Activated CD4-positive, alpha-beta T cell treated with anti-CD3 and anti-CD28 coated beads for 24 hours (primary cell): ENCODE measurements at regions not wholly inside any gene's neighbourhood (a gene's known extent, or its start where the extent isn't known, plus 50 kb on each side); places are given as distances from the start of the nearest gene placed in this dataset.

Source experiments
- DNase-seq, 2 donors: peaks; one replicate each; pipeline ENCODE4 v3.0.0-alpha.2; 2020; ENCODE audit warnings: low read depth in 2 of 2

DNA sequence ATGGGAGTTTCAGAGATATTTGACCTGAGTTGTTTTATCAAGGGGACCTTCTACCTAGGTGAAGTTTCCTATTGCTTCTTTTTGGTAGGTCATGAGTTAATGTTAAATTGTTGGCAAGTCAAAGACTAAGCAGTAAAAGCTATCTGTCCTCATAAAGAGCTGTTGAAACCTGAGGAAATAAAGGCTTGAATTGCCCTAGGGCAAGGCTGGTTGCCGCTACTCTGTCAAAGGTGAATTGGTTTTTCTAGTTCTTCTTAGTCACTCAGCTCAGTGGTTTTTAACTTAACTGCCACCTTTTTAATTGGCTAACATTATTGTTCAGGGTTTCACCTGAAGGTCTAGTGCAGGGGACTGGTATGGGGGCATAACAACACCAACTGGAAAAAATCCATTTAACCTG is 441.6 kb upstream of the FBXO33 start:
- no peak for DNase-seq

DNA sequence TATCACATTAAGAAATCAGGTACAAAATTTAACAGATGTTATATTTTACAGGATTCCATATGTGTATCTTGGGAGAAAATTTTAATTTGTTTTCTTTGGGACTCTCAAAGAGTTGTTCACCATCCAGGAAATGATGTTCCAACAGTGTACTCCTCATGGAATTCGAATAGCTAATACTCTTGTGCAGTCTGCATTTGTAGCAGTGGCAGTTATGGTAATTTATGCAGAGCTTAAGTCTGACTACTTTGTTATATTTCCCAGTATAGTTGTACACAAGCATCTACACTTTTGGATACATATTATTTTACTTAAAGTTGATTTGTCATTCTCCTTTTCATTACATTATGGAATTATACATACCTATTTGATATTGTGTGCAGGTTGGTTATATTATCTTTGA is 436.7 kb upstream of the FBXO33 start:
- no peak for DNase-seq

DNA sequence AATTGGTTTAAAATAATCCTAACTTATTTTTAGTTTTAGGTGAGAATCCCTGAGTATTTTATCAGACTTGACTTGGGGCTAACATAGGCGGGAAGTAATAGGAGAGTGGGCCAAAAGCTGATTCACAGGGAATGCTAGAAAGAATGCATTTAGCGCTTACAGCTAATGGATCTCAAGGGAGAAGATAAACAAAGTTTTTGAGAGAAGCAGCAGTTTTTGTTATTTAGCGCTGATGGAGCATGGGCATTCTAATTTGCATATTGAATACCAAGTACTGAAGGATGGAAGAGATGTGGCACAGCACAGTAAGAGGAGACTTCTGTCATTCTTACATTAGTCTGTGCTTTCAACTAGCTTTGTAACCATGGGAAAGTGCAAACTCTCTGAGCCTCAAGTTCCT is 436.0 kb upstream of the FBXO33 start:
- no peak for DNase-seq

DNA sequence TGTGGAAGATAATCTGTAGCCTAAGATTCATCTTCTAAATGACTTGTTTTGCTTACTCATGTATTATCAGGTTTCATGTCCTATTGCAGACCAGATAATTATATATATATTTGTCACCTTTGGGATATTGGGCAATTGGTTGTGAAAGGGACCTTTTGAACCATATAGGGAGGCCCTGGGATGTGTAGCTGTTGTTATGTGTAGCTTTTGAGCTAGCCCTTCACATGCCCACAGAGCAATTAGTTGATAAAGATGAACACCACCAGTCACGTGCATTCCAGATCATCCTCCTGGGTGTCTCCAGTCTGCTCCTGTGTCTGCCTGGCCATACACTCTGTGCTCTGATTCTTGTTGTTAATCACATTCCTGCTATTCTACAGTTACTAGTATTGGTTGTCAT is 431.2 kb upstream of the FBXO33 start:
- no peak for DNase-seq

DNA sequence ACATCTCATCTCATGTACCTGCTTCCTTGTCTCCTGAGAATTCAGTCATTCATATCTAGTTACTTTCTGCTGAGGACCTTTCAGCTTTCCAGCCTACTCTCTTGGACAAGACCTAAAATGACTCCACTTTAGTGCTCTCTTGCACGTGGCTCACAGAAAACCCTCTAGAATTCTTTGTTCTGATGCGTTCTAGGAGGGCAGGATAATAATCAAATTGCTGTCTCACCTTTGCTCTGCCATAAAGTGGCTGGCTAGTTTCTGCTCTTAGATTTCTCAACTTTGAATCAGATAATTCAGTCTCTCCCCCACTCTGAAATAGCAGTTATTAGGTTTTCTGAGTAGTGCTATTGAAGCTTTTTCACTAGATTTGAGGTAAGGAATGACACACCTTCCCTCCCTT is 429.5 kb upstream of the FBXO33 start:
- no peak for DNase-seq

DNA sequence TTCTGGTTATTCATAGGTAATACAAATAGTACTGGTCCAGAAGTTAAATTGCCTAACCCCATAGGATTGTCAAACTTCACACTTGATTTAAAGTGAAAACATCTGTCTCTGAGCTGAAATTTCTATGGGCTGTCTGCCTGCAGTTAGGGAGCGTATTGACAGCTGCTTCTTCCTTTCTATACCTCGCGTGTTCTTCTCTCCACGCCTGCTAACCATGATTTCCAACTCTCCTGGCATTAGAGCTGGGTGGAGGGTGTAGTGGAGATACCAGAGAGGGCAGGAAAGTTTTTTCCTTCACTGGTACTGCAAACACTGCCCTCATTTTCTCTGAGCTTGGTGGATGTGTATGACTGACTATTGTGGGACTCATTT is 429.0 kb upstream of the FBXO33 start:
- DNase-seq = no peak

DNA sequence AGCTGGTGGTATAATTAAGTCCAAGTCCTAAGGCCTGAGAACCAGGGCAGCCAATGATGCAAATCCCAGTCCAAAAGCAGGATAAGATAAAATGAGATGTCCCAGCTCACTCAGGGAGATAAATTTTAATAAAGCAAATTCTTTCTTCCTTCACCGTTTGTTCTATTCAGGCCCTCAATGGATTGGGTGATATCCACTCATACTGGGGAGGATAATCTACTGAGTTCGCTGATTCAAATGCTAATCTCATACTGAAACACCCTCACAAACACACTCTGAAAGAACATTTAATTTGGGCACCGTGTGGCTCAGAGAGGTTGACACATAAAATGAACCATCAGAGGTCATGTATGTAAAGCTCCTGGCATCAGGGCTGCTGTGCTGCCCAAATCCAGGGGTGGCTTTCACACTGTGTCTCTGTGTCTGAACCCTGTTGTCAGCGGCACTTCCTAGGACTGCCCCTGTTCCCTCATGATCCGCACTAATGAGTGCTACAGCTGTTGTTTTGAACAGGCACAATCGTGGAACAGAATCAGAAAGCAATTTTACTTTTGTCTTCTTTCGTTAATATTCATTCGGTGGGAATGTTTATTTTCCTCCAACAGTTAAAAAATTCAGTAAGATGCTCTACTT is 428.5 kb upstream of the FBXO33 start:
- no peak for DNase-seq

DNA sequence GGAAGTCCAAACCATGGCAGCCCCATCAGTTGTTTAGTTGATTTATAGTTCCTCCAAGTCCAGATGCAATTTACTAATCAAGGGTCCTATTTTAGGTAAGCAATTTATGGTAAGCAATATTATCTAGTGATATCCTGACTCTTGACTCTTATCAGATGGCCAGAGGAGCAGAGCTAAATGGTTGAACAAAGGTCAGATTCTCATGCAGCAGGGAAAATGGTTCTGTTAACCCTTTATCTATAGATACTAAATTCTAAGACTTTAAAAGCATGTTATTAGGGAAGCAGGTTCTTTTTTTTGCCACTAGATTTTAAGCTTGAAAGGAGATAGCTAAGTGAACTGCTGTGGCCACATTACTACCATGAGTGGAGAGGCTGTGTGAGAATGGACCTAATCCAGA is 427.1 kb upstream of the FBXO33 start:
- DNase-seq = no peak

DNA sequence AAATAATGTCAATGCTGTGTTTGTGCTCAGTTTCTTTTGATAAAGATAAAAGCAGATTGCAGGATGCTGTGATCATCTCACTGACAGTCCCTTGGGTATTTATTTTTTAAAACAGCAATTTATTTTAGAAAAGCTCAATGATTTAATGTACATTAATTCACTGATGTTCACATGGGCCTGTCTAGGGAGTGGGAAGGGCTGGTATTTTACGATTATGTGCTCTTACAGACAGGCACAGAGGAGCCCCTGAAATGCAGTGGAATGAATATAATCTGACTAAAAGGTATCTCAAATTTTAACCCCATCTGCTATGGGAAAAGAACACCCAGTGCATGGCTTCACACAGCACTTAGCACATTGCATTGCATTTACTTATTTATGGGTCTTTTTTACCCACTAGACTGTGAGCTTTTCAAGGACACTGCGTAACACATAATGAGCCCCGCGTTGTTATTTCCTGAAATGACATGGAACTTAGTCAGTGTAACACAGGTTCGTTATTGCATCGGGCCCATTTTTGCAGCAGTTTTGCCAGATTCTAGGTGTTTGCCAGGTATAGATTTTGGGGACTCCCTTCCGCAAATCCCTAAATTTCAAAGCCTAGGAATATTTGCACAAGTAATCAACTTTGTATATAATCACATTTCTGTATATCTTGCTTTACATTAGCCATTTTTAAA is 425.3 kb upstream of the FBXO33 start:
- DNase-seq = no peak

DNA sequence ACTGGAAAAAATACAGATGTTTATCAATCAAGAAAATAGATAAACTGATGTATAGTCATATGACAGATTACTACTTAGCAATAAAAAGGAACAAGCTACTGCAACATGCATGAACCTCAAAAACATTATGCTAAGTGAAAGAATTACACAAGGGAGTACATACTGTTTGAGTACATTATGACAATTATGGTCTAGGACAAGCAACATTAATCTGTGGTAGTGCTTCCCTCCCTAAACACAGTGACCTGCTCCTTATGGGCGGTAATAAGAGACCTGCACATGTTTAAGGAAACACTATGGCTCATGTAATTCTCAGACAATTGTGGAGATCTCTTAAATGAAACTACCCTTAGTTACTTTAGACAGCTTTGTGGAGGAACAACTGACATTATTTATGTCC is 421.2 kb upstream of the FBXO33 start:
- DNase-seq = no peak

DNA sequence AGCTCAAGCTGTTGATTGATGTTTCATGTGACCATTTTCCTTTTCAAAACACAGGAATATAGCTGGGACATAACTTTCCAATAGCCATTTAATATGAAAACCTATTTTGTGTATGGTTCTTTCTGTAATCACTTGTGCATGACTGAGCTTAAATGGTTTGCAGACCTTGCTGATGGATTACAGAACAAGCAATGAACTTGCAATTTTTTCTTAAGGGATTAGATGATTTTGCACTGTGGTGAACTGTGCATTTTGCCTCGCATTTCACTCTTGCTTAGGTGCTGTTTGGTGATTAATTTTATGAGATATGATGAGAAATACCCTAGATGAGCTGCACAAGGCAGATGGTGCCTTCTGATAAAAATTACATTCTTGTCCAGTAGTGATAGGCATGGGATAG is 419.0 kb upstream of the FBXO33 start:
- no peak for DNase-seq

DNA sequence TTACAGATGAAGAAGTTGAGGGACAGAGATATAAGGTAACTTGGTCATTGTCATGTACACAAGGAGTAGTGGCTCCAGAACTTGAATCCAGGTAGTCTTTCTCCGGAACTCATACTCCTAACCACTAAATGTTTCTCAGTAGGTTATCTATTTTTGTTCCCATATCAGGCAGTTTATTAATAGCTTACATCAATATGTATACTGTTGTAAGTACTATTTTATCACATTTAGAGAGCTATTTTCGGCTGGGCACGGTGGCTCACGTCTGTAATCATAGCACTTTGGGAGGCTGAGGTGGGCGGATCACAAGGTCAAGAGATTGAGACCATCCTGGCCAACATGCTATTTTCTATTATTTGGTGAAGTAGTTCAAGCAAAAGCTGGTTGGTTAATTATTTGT is 415.6 kb upstream of the FBXO33 start:
- no peak for DNase-seq

DNA sequence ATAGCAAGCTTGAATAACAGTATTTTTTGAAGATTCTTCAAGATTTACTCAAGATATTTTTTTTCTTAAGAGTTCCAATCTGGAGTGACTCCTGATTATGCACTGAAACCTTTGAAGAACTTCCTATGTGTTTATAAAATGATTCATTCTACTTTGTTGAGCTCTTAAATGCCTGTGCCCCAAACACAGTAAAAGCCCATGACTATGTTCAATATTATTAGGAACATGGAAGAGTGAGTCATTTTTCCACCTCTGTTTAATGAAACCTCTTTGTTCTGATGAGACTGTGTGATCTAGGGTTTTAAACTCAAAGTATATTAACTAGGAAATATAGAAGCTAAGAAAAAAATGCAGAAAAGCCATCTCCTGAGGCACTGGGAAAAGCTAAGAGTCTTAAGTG is 415.0 kb upstream of the FBXO33 start:
- no peak for DNase-seq

DNA sequence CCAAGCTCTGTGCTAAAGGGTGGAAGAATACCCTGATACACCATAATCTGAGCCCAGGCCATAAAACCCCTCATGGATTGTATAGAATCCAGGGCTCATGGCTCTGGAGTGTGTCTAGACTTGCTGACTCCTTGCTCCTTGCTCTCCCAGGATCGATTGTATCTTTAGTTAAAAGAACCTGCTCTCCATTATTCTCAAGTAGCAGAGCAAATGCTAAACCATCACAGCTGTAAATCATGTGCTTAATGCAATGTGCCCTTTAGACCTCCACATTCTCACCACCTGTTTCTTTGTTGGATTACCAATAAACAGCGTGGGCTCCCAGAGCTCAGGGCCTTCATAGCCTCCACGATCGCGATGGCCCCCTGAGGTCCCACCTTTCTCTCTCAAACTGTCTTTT is 411.6 kb upstream of the FBXO33 start:
- DNase-seq = no peak

DNA sequence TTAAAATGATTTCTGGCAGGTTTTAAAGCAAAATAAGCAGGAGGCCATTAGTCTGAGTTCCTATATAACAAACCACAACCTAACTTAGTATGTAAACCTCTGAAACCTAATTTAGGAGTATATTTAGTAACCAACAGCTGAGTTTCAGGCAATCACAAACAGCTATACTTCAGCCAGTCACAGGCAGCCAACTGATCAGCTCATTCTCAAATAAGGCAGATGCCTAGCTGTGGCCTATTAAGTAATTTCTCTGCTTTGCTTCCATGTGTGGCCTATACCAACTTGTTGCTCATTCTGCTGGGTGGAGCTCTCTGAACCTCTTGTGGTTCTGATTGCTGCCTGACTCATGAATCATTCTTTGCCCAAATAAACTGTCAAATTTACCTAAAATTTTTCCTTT is 408.9 kb upstream of the FBXO33 start:
- no peak for DNase-seq

DNA sequence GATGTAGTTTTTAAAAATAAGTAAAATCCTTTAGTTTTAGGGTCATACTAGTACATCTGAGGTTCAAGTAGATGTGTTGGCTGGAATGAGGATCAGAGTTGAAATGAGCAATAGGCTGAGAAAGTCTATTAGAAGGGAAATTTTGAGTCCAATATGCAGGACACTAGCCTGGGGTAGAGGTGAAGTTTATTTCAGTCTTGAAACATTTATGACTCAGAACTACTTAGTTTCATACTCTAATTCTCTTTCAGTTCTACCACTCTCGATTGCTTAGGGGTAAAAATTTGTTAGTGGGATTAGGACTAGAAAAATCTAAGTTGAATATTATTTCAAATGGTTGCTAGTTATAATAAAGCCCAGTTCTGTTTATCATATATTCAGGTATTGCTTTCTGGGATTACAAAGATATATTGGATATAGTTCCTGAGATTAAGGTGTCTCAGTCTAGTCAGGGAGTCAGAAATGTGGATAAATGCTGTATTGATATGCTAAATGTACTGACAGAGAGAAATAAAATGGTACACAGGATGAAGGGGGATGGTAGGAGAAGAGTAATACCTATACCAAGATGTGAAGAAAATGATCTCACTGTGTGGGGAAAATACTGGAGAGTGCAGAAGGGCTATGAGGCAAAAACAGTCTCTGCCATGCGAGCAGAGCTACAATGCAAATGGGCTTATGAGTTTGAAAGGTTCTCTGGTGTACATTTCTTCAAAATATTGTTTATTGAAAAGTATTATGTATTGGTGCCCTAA is 395.8 kb upstream of the FBXO33 start:
- no peak for DNase-seq

DNA sequence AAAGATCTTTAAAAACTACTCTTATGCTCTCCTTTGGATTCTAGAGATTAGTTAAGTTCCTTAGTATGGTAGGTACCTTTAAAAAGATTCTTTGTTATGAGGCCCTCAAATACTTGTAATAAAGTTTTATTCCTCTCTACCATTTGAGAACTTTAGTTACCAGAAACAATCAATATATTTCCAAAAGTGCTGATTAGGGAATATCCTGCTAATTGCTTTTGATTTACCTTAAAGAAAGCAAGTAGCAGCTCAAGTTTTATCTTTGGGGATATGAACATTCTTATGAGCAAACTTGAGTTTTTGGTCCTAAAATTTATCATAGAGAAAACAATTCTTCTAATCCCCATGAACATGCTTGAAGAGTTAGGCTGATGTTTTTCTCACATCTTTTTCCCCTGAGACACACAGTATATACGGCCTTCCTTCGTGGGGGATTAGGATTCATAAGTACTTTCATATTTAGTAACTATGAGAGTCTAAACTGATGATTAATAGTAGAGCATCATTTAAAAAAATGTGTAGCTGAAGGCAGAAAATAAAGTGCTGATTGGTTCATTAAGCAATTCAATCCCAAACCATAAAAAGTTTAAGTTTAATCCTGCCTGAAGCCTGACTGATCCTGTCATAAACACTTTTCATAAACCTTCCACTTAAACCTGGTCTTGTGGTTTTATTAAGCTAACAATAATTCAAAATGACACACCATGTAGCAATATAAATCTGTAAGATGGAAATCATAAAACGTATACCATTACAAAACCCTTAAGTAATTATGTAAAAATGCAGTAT is 380.5 kb upstream of the FBXO33 start:
- no peak for DNase-seq

DNA sequence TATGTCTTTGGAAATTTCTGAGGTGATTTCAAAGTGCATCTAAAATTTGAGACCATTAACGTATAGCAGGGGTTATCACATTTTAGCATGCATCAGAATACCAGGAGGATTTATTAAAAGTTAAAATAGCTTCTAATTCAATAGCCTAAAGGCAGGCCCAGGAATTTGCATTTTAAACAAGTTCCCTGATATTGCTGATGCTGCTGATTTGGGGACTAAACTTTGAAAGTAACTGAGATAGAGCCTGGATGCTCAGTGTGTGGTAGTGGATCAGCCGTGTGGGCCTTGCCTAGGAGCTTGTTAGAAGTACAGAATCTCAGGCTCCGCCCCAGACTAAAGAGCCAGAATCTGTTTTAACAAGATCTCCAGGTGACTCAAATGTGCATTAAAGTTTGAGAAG is 375.0 kb upstream of the FBXO33 start:
- DNase-seq = no peak

DNA sequence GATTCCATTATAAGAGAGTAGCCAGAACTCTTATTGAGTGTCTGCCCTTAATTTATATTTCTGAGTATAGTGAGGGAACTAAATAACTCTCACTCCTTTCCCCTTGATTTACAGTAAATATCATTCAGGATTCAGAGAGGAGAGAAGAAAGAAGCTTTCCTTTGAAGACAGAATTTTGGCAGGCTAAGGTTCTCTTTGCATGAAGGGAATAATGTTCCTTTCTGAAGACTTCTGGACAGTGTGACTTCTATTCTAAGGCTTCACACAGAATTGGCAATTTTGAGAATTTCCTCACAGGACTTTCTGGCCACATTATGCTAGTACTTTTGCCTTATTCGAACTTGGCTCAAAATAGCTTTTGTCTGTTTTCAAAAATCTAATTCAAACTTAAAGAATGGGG is 352.2 kb upstream of the FBXO33 start:
- DNase-seq = no peak

DNA sequence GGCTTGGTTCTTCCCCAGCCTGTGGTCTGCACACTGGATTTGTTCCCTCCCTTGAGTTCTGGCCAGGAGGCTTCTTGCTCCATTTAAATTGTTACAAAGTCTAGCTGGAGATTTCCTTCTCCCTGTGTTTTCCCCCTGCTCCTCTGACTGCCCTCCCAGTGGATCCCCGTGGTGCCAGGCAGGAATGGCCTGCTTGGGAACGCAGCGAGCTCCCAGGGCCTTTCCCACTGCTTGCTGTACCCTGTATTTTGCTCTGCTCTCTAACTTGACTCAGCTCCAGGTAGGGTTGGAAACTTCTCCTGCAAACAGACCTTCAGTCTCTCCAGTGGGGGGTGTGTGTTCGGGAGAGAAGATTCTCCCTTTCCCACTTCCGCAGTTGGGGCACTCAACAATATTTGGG is 349.2 kb upstream of the FBXO33 start:
- DNase-seq = no peak

DNA sequence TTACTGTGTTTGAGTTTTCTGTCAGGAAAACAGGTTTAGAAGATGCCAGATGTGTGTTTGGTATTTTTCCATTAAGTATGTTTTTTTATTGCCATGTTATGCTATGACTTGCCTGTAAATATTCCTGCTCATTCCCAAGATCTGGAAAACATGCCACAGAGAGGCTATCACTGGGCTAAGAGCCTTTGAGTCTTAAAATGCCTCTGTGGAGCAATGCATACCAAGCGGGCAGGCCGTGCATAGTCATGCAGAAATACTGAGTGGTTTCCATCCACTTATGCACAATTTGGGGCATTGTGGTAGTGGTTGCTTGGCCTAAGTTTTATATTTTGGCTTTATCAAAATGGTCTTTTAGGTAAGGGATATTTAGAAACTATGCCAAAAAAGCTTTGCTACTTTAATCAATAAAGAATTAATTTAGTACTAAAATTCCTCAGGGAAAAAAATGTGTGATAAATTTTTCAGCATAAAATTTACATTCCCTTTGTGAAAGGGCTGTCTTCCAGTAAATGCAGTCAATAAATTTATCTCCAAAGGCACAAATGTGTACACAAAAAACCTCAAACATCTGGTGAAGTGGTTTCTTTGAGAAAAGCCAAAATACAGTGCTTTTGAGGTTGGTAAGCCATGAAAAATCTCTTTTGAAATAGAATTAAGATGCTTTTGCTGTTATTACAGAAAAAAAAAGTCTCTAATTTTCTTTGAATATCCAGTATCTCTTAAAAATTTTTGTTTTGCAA is 341.3 kb upstream of the FBXO33 start:
- no peak for DNase-seq

DNA sequence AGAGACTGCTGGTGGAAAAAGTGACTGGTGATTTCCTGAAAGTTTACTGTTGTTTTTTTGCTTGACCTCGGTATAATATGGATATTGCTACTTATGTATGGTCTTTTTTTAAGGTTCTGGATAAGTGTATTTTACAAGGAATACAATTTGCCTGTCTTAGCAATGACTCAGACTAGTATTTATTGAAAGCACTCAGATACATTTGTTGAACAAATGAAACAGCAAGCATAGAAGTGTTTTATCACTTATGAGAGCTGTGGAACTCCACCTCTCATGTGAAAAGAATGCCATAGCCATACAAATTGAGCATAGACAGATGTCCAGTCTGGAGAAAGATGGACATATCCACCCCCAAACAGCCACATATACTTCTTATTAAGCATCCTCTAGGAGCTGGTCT is 340.4 kb upstream of the FBXO33 start:
- DNase-seq = no peak
